ENCODE measurements at regions not wholly inside any gene's neighbourhood (a gene's known extent, or its start where the extent isn't known, plus 50 kb on each side); places are given as distances from the start of the nearest gene placed in this dataset.

DNA sequence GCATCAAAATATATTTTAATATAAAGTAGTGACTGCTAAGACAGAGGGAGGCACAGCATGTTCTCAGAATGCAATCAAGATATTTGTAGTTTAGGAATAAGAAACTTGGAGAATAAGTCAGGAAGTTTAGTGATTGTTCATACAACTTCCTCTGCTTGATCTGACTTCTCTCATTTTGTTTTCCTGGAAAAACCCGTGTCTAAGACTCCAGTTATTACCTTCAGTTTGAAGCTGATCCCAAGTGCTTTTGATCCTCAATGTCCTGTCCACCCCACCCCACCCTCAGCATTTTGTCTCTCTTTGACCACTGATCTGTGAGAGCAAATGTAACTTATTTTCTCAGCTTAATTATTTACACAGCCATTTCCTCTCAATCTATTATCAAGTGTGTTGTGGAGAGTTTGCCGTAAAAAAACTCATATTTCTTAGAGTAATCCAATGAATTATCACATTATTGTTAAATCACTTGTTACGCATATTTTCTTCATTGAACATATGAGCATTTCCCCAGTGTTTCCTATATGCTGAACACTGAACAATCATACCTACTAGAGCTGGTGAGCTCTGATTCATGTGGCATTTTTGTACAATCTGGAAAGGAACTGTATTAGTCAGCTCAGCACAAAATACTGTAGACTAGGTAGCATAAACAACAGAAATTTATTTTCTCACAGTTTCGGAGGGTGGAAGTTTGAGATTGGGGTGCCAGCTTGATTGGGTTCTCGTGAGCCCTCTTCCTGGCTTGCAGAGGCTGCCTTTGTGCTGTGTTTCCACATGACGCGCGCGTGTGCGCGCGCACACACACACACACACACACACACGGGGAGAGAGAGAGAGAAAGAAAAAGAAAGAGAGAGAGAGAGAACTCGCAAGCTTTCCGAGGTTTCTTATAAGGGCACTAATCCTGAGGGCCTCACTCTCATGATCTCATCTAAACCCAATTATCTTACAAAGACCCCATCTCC, 65.5 kb upstream of the DPYD start:
- H3K9ac ChIP-seq = no peak overlapping the region
- no peaks in the 10 kb centered on the region for H3K9me3 ChIP-seq (ENCODE audit: low read depth)
- no peaks in the 10 kb centered on the region for H3K27me3 ChIP-seq (replicated peaks; ENCODE audit: insufficient read depth)
- H3K4me1 ChIP-seq (ENCODE audit: insufficient read depth) = peaks cover 22% of the 10 kb centered on the region
- TF ChIP-seq EZH2 (IDR thresholded peaks at IDR 0.05; ENCODE audit: insufficient read depth, poor library complexity, severe bottlenecking) (no peak), EZH2phosphoT487 (IDR thresholded peaks at IDR 0.05; ENCODE audit: insufficient read depth, low read depth) (no peak)
- WGBS, 2 experiments (ENCODE audit: low coverage in 1 of 2, low lambda C conversion rate in 2 of 2, missing lambda C conversion rate in 2 of 2) = 76 to 83% methylated on average over 13 to 15 of the region's 15 CpGs
- no peaks in the 10 kb centered on the region; the same call in 1 of the 2 replicates for H3K36me3 ChIP-seq (ENCODE audit: low read depth)
- peaks cover 5% of the 10 kb centered on the region for H3F3A ChIP-seq (ENCODE audit: insufficient read depth)
- H3K9me2 ChIP-seq (ENCODE audit: insufficient read depth) = no peaks in the 10 kb centered on the region
- DNase-seq = peak; percentile 52
- no peak overlapping the region for H2AFZ ChIP-seq
- H3K4me3 ChIP-seq = no peak overlapping the region
- H3K27ac ChIP-seq = peak overlapping the region; percentile 21; the same call in 1 of the 2 replicates
- no peaks in the 10 kb centered on the region for H4K20me1 ChIP-seq (ENCODE audit: insufficient read depth)
- in situ Hi-C loops (cut with MboI) = no loop called here
- H3K79me2 ChIP-seq (ENCODE audit: insufficient read depth) = no peaks in the 10 kb centered on the region
- no peak overlapping the region for H3K4me2 ChIP-seq (ENCODE audit: unreplicated experiment)

DNA sequence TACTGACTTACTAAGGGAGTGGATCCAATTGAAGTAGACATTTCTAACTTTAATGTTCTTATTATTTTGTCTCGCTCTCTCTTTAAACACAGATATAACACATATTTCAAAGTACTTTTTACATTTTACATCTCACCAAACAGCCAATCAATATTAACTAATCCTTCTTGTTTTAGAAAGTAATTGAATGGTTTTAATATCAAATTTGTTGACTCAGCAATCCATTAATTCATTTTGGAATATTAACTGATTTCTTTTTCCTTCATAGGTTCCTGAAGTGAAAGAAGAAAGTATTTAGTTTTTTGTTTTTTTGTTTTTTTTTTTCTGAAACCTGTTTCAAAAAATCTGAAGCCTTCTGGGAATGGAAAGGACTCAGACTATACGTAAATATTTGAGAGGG, 62.3 kb upstream of the DPYD start:
- TF ChIP-seq EZH2phosphoT487 (IDR thresholded peaks at IDR 0.05; ENCODE audit: insufficient read depth, low read depth) (no peak), EZH2 (IDR thresholded peaks at IDR 0.05; ENCODE audit: insufficient read depth, poor library complexity, severe bottlenecking) (no peak)
- in situ Hi-C loops (cut with MboI) = no loop called here
- WGBS, 2 experiments (ENCODE audit: low coverage in 1 of 2, low lambda C conversion rate in 2 of 2, missing lambda C conversion rate in 2 of 2) = 96 to 97% methylated on average over 2 of the region's 2 CpGs

GRCh38 chr1:97980530-97980929, 59.7 kb upstream of the DPYD start:
- Histone ChIP-seq H3K36me3 (ENCODE audit: low read depth) (no peaks in the 10 kb centered on the region), H3K79me2 (ENCODE audit: insufficient read depth) (no peaks in the 10 kb centered on the region), H3K9me3 (ENCODE audit: low read depth) (no peaks in the 10 kb centered on the region), H3K4me1 (ENCODE audit: insufficient read depth) (no peaks in the 10 kb centered on the region), H4K20me1 (ENCODE audit: insufficient read depth) (no peaks in the 10 kb centered on the region), H2AFZ (no peak overlapping the region), H3F3A (ENCODE audit: insufficient read depth) (no peaks in the 10 kb centered on the region), H3K4me2 (ENCODE audit: unreplicated experiment) (no peak overlapping the region), H3K27me3 (replicated peaks; ENCODE audit: insufficient read depth) (no peaks in the 10 kb centered on the region), H3K27ac (no peak overlapping the region), H3K9ac (no peak overlapping the region), H3K9me2 (ENCODE audit: insufficient read depth) (no peaks in the 10 kb centered on the region), H3K4me3 (no peak overlapping the region)
- in situ Hi-C loops (cut with MboI) = no loop called here
- WGBS, 2 experiments (ENCODE audit: low coverage in 1 of 2, low lambda C conversion rate in 2 of 2, missing lambda C conversion rate in 2 of 2) = 98 to 100% methylated on average over 2 of the region's 2 CpGs
- no peak for DNase-seq
- TF ChIP-seq EZH2phosphoT487 (IDR thresholded peaks at IDR 0.05; ENCODE audit: insufficient read depth, low read depth) = no peak
- no peak for TF ChIP-seq EZH2 (IDR thresholded peaks at IDR 0.05; ENCODE audit: insufficient read depth, poor library complexity, severe bottlenecking)

More for the DNA sequence above, 62.3 kb upstream of the DPYD start:
- Histone ChIP-seq H3K4me1 (ENCODE audit: insufficient read depth) (peaks cover 5% of the 10 kb centered on the region; the same call in 1 of the 2 replicates), H3K9me2 (ENCODE audit: insufficient read depth) (no peaks in the 10 kb centered on the region), H3K27me3 (replicated peaks; ENCODE audit: insufficient read depth) (no peaks in the 10 kb centered on the region), H3F3A (ENCODE audit: insufficient read depth) (no peaks in the 10 kb centered on the region), H3K79me2 (ENCODE audit: insufficient read depth) (no peaks in the 10 kb centered on the region), H3K9me3 (ENCODE audit: low read depth) (no peaks in the 10 kb centered on the region), H4K20me1 (ENCODE audit: insufficient read depth) (no peaks in the 10 kb centered on the region), H3K36me3 (ENCODE audit: low read depth) (no peaks in the 10 kb centered on the region; the same call in 1 of the 2 replicates), H2AFZ (no peak overlapping the region), H3K4me2 (ENCODE audit: unreplicated experiment) (no peak overlapping the region), H3K4me3 (no peak overlapping the region), H3K9ac (no peak overlapping the region), H3K27ac (no peak overlapping the region)
- no peak for DNase-seq

DNA sequence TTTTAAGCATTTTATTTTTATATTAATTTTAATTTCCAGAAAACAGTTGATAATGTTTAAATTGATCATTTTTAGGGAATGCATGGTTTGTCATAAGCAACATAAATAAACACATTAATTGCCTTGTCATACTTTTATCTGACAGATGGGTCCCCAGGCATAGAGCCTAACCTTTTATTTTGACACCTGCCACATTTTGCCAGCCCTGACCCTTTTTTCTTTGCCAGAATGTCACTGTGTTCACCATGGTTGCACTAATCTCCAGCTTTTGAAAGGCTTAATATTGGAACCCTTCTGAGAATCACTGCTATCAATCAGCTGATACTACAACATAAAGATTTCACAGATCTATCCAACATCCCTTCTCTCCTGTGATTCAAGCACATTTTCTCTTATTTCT, 56.0 kb upstream of the DPYD start:
- in situ Hi-C loops (cut with MboI) = no loop called here
- Histone ChIP-seq H3K4me3 (no peak overlapping the region), H3F3A (ENCODE audit: insufficient read depth) (no peaks in the 10 kb centered on the region), H3K9me3 (ENCODE audit: low read depth) (no peaks in the 10 kb centered on the region), H3K4me2 (ENCODE audit: unreplicated experiment) (no peak overlapping the region), H3K27ac (no peak overlapping the region), H3K79me2 (ENCODE audit: insufficient read depth) (no peaks in the 10 kb centered on the region), H3K9ac (no peak overlapping the region), H4K20me1 (ENCODE audit: insufficient read depth) (no peaks in the 10 kb centered on the region), H3K9me2 (ENCODE audit: insufficient read depth) (no peaks in the 10 kb centered on the region), H3K27me3 (replicated peaks; ENCODE audit: insufficient read depth) (no peaks in the 10 kb centered on the region), H3K4me1 (ENCODE audit: insufficient read depth) (no peaks in the 10 kb centered on the region), H2AFZ (no peak overlapping the region), H3K36me3 (ENCODE audit: low read depth) (no peaks in the 10 kb centered on the region)
- DNase-seq = no peak
- TF ChIP-seq EZH2 (IDR thresholded peaks at IDR 0.05; ENCODE audit: insufficient read depth, poor library complexity, severe bottlenecking) (no peak), EZH2phosphoT487 (IDR thresholded peaks at IDR 0.05; ENCODE audit: insufficient read depth, low read depth) (no peak)

MicroRNA genes in the stretch of these regions (microRNA counts, 767-probe panel; counts per million panel counts)
- microRNA hsa-miR-137 (447 counts per million, percentile 86 among the panel's probes with 10 or more counts), microRNA hsa-miR-2682-5p (447 counts per million, percentile 86 among the panel's probes with 10 or more counts)

Small RNA genes in the stretch of these regions (microRNA-seq; reads per million reads assigned to microRNA genes)
- 6.6 reads per million, percentile 9 among the genes with 10 or more reads in this experiment for gene MIR2682 (ENCODE audit: borderline number of aligned reads)
